OCI-LY3 (cell line): ENCODE measurements at regions not wholly inside any gene's neighbourhood (a gene's known extent, or its start where the extent isn't known, plus 50 kb on each side); places are given as distances from the start of the nearest gene placed in this dataset.

Experiments used
- EZH2phosphoT487 ChIP-seq: fragments of 200-600 bp; shearing (Covaris generic); IDR thresholded peaks from 2 replicates; pipeline ENCODE4 v1.6.1; 2018; ENCODE audit warnings: antibody characterized with exemption, mixed run types, low read depth
- TF ChIP-seq, protein P1 (sequence below): fragments of 200-600, 300-600 bp; sonication (generic); IDR thresholded peaks from 2 replicates; pipeline ENCODE4 v1.5.1; 2014; ENCODE audit warnings: antibody characterized with exemption, low read length, low read depth

DNA sequence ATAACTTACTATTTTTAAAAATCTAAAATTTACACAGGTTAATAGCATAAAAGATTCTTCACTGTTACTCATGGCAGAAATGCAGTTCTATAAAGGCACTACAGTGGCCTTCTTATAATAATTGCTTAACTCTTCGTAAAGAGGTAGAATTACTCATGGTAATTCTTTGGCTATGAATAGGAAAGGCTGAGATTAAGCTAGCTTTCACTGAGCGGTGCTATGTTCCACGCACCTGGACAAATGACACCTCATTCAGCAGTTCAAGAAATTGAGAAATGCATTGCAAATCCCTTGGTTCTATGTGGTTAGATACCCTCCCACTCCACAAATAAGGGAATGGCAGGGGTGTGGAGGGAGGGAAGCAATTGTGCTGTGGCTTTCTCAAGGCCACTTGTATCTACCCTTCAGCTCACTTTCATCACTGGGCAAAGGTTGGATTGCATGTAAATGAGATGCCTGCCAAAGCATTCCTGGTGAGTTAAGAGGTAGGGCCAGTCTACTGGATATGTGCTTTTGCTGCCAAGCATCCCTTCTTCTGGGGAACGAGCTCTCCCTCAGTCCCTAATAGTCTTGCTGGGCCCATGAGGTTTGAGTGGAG is 210.9 kb downstream of the TEX36 start:
- TF ChIP-seq, protein P1, sequence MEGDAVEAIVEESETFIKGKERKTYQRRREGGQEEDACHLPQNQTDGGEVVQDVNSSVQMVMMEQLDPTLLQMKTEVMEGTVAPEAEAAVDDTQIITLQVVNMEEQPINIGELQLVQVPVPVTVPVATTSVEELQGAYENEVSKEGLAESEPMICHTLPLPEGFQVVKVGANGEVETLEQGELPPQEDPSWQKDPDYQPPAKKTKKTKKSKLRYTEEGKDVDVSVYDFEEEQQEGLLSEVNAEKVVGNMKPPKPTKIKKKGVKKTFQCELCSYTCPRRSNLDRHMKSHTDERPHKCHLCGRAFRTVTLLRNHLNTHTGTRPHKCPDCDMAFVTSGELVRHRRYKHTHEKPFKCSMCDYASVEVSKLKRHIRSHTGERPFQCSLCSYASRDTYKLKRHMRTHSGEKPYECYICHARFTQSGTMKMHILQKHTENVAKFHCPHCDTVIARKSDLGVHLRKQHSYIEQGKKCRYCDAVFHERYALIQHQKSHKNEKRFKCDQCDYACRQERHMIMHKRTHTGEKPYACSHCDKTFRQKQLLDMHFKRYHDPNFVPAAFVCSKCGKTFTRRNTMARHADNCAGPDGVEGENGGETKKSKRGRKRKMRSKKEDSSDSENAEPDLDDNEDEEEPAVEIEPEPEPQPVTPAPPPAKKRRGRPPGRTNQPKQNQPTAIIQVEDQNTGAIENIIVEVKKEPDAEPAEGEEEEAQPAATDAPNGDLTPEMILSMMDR, result no peak
- TF ChIP-seq EZH2phosphoT487, result no peak
